Keratinocyte (primary cell): ENCODE measurements at regions not wholly inside any gene's neighbourhood (a gene's known extent, or its start where the extent isn't known, plus 50 kb on each side); places are given as distances from the start of the nearest gene placed in this dataset.

Experiments
- DNase-seq: peaks from one replicate; pipeline ENCODE4 v3.0.0-alpha.2; 2011; ENCODE audit warnings: low read depth, missing footprints, low spot score
- FAIRE-seq: peaks from 2 replicates; lab custom pipeline; 2011; peaks lifted over from hg19 to GRCh38; lab: Jason Lieb, UNC
- H2AFZ ChIP-seq: 2 replicates; pipeline ENCODE4 v1.6.0; 2012; ENCODE audit warnings: low read length, control low read depth, inconsistent platforms; ENCODE audit not compliant: control insufficient read depth
- H3K27ac ChIP-seq: 2 replicates; pipeline ENCODE4 v1.5.1; 2011; ENCODE audit warnings: low read length; ENCODE audit not compliant: control insufficient read depth, insufficient read depth
- H3K27me3 ChIP-seq: 3 replicates; pipeline ENCODE4 v1.6.0; 2011; ENCODE audit warnings: low read length; ENCODE audit not compliant: control insufficient read depth, insufficient read depth; ENCODE audit errors: extremely low read depth
- H3K36me3 ChIP-seq, 2 experiments: 2 replicates in 1 of 2; 3 replicates in 1 of 2; pipeline ENCODE4 v1.5.1; 2011; ENCODE audit warnings: low read length in 2 of 2, mild to moderate bottlenecking in 1 of 2; ENCODE audit not compliant: control insufficient read depth in 2 of 2, insufficient read depth in 2 of 2; ENCODE audit errors: extremely low read depth in 1 of 2
- H3K4me1 ChIP-seq: 3 replicates; pipeline ENCODE4 v1.5.1; 2011; ENCODE audit warnings: low read length; ENCODE audit not compliant: control insufficient read depth, insufficient read depth; ENCODE audit errors: extremely low read depth
- H3K4me2 ChIP-seq: 3 replicates; pipeline ENCODE4 v1.6.0; 2011; ENCODE audit warnings: low read depth, low read length; ENCODE audit not compliant: control insufficient read depth, insufficient read depth; ENCODE audit errors: extremely low read depth
- H3K4me3 ChIP-seq, 3 experiments: fragments of 200-600 bp in 1 of 3; sonication (generic) in 1 of 3; 2 replicates in 2 of 3; 3 replicates in 1 of 3; pipeline ENCODE4 v1.5.1; 2011 to 2016; ENCODE audit warnings: low read length in 3 of 3, mild to moderate bottlenecking in 3 of 3, control low read depth in 2 of 3, inconsistent platforms in 1 of 3, low read depth in 1 of 3, mixed read lengths in 1 of 3, mixed run types in 1 of 3, moderate library complexity in 1 of 3; ENCODE audit not compliant: control insufficient read depth in 2 of 3, insufficient read depth in 2 of 3; ENCODE audit errors: extremely low read depth in 1 of 3
- H3K79me2 ChIP-seq: 2 replicates; pipeline ENCODE4 v1.6.0; 2012; ENCODE audit warnings: low read length; ENCODE audit not compliant: control insufficient read depth, insufficient read depth
- H3K9ac ChIP-seq: 3 replicates; pipeline ENCODE4 v1.6.0; 2011; ENCODE audit warnings: low read length; ENCODE audit not compliant: control insufficient read depth, insufficient read depth; ENCODE audit errors: extremely low read depth
- H3K9me1 ChIP-seq: 3 replicates; pipeline ENCODE4 v1.6.0; 2011; ENCODE audit warnings: low read length; ENCODE audit not compliant: control insufficient read depth, insufficient read depth; ENCODE audit errors: extremely low read depth
- H3K9me3 ChIP-seq: 2 replicates; pipeline ENCODE4 v1.5.1; 2012; ENCODE audit warnings: low read depth, low read length; ENCODE audit not compliant: control insufficient read depth
- H4K20me1 ChIP-seq: 3 replicates; pipeline ENCODE4 v1.6.0; 2011; ENCODE audit warnings: low read length; ENCODE audit not compliant: control insufficient read depth, insufficient read depth; ENCODE audit errors: extremely low read depth
- EZH2 ChIP-seq: IDR thresholded peaks from one replicate; pipeline ENCODE4 v1.6.1; 2012; ENCODE audit warnings: inconsistent platforms, mild to moderate bottlenecking, low read length, moderate library complexity
- dilution Hi-C: fragments of 300-500 bp; cut with MboI; formaldehyde crosslinking; loops from one replicate; pipeline ENCODE4 v1.7.0; 2020; ENCODE audit warnings: low sequenced_read_pairs; ENCODE audit not compliant: extremely low pct_ligation_motif_present
- TF ChIP-seq, protein P1 (sequence below), 3 experiments: IDR thresholded peaks in 1 of 3; conservative IDR thresholded peaks in 1 of 3; optimal IDR thresholded peaks in 1 of 3; 2 replicates in 2 of 3; 3 replicates in 1 of 3; pipeline versions ENCODE3 to v1.5.1; 2011; ENCODE audit warnings: low read length in 3 of 3, mild to moderate bottlenecking in 3 of 3, moderate library complexity in 2 of 3, control low read depth in 1 of 3, inconsistent platforms in 1 of 3; ENCODE audit not compliant: insufficient read depth in 2 of 3; ENCODE audit errors: extremely low read depth in 1 of 3

GRCh38 chr3:190741788-190742187 is 120.7 kb downstream of the GMNC start:
- H3K9me1 ChIP-seq, result no peaks in the 10 kb centered on the region

DNA sequence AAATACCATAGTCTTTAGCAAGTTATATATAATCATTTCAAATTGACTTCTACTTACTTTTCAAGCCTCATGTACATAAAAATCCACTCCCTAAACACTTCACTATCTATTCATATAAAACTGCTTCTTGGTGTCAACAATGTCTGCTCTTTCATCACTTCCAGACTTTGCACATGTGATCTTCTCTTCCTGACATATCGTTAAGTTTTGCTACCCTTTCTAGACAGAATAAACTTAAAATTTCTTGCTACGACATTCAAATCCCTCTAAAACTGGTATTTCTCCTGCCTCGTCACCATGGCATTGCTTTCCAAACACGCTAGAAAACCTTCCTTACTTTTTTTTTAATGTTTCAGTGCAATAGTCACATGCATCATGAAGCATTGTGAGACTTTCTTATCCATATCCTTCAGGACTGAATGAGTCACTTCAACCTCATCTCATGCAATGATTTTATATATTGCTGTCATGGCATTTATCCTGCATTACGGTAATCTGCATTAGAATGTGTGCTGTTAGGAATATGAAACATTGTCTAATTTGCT is 122.8 kb downstream of the GMNC start:
- no peak overlapping the region for H3K27ac ChIP-seq
- no peaks in the 10 kb centered on the region for H3K9me1 ChIP-seq
- H4K20me1 ChIP-seq, result no peaks in the 10 kb centered on the region
- H3K9me3 ChIP-seq, result no peaks in the 10 kb centered on the region
- dilution Hi-C loops, result no loop called here
- no peaks in the 10 kb centered on the region for H3K79me2 ChIP-seq
- TF ChIP-seq, protein P1, sequence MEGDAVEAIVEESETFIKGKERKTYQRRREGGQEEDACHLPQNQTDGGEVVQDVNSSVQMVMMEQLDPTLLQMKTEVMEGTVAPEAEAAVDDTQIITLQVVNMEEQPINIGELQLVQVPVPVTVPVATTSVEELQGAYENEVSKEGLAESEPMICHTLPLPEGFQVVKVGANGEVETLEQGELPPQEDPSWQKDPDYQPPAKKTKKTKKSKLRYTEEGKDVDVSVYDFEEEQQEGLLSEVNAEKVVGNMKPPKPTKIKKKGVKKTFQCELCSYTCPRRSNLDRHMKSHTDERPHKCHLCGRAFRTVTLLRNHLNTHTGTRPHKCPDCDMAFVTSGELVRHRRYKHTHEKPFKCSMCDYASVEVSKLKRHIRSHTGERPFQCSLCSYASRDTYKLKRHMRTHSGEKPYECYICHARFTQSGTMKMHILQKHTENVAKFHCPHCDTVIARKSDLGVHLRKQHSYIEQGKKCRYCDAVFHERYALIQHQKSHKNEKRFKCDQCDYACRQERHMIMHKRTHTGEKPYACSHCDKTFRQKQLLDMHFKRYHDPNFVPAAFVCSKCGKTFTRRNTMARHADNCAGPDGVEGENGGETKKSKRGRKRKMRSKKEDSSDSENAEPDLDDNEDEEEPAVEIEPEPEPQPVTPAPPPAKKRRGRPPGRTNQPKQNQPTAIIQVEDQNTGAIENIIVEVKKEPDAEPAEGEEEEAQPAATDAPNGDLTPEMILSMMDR (optimal IDR thresholded peaks at IDR 0.05 in 1 of 3, IDR thresholded peaks at IDR 0.05 in 1 of 3, conservative IDR thresholded peaks at IDR 0.05 in 1 of 3; ENCODE audit: extremely low read depth in 1 of 3, insufficient read depth in 2 of 3, low read length in 3 of 3), result no peak
- TF ChIP-seq EZH2, result no peak
- H2AFZ ChIP-seq, result no peak overlapping the region
- no peak overlapping the region for H3K4me3 ChIP-seq
- FAIRE-seq (no peak), DNase-seq (no peak)
- H3K27me3 ChIP-seq, result no peaks in the 10 kb centered on the region
- H3K4me1 ChIP-seq, result no peaks in the 10 kb centered on the region
- H3K9ac ChIP-seq, result no peak overlapping the region
- H3K4me2 ChIP-seq, result no peak overlapping the region
- no peaks in the 10 kb centered on the region for H3K36me3 ChIP-seq

More at GRCh38 chr3:190741788-190742187, 120.7 kb downstream of the GMNC start:
- Histone ChIP-seq H3K27me3 (no peaks in the 10 kb centered on the region), H2AFZ (no peak overlapping the region), H3K36me3 (no peaks in the 10 kb centered on the region), H3K4me3 (no peak overlapping the region), H3K9ac (no peak overlapping the region), H4K20me1 (no peaks in the 10 kb centered on the region), H3K79me2 (no peaks in the 10 kb centered on the region), H3K9me3 (no peaks in the 10 kb centered on the region), H3K4me1 (no peaks in the 10 kb centered on the region), H3K27ac (no peak overlapping the region), H3K4me2 (no peak overlapping the region)
- FAIRE-seq, result no peak
- DNase-seq, result no peak
- dilution Hi-C loops, result no loop called here
- TF ChIP-seq, protein P1 (optimal IDR thresholded peaks at IDR 0.05 in 1 of 3, IDR thresholded peaks at IDR 0.05 in 1 of 3, conservative IDR thresholded peaks at IDR 0.05 in 1 of 3; ENCODE audit: extremely low read depth in 1 of 3, insufficient read depth in 2 of 3, low read length in 3 of 3), result no peak
- TF ChIP-seq EZH2, result no peak
